ENCODE measurements at regions not wholly inside any gene's neighbourhood (a gene's known extent, or its start where the extent isn't known, plus 50 kb on each side); places are given as distances from the start of the nearest gene placed in this dataset.

- DNase-seq (ENCODE audit: low spot score): no peak
These were observed 187.7 kb downstream of the GPAT3 start for GRCh38 chr4:83723609-83724008.

DNA sequence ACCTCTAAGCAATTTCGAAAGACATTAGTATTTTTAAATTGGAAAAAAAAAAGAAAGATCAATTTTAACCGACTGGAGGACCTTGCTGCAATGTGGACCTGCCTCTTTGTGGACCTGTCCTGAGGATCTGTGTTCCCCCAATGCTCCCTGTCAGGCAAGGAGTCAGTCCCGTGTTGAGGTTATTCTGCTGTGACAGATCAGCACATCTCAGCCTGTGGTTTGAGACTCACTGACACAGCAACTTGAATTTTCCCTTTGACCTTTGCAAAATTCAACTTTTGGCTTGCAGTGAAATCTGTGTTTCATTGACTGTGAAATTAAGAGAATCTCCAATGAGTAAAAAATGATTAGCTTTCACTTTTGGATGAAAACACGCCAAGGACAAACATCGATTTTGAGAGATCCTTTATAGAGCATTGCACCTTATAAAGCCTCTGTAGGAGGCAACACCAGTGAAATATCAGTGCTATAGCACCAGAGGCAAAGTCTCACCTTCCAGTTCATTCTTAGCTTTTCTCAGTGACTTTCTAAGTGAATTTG is 186.9 kb downstream of the GPAT3 start:
- DNase-seq (ENCODE audit: low spot score): no peak

- DNase-seq (ENCODE audit: low spot score): no peak
These were observed 181.0 kb downstream of the GPAT3 start for GRCh38 chr4:83716874-83717273.

DNA sequence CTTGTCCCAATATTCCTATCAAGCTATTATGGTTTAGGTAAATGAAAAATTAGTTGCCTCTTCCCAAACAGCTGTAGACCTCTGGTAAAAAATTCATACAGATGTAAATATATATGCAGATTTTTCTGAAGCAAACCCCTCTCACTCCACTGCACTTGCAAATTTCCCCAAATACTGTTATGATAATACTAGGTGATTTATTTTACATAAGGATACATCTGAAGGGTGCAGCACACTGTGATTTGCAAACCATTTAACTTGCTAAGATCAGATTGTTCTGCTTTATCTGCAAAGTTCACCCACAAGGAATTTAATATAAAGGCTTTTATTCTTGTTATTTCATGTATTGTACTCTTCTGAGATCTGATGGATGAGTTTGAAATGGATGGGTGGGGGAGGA is 177.0 kb downstream of the GPAT3 start:
- no peak for DNase-seq (ENCODE audit: low spot score)

GRCh38 chr4:83709627-83710026 is 173.7 kb downstream of the GPAT3 start:
- no peak for DNase-seq (ENCODE audit: low spot score)

DNA sequence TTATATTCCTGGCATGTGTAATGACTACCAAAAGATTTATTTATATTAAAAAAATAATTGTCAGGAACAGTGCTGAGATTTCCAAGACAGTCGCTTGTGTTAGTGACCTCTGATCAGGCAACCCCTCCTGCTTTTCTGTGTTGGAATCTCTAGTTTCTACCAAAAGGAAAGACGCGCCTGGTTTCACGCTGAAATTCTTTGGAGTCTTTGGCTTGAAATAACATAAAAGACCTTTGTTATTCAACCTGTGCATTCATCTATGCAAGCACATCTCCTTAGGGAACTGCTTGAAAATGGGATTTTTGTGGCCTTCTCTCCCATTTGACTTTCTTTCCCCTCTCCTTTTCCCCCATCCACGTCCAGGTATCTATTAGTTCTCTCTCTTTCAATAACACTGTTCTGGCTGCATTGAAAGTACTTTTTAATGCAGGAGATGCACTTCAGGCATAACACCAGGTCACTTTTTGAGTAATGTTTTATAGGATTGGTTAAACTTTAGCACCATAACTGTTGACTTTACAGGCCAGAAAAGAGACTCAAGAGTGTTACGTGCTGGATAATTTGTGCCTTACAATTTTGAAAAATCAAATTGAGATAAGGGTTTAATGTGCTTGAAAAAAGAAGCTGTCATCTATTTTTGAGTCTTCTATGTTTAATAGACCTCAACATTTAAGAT is 172.7 kb downstream of the GPAT3 start:
- DNase-seq (ENCODE audit: low spot score): no peak

- no peak for DNase-seq (ENCODE audit: low spot score)
These were observed 168.9 kb downstream of the GPAT3 start for GRCh38 chr4:83704786-83705185.

GRCh38 chr4:83703752-83704151 is 167.8 kb downstream of the GPAT3 start:
- no peak for DNase-seq (ENCODE audit: low spot score)

DNA sequence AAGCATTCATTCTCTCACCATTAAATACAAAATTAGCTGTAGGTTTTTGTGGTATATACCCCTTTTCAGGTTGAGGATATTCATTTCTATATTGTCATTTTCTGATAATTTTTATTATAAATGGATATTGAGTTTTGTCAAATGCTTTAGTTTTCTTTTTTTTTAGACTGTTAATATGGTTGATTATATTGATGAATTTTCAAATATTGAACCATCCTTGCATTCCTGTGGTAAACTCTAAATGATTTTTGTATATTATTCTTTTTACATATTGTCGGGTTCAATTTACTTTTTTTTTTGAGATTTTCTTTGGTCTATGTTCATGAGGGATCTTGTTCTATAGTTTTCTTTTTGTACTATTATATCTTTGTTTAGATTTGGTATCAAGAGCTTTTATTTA is 165.1 kb downstream of the GPAT3 start:
- DNase-seq (ENCODE audit: low spot score): no peak

GRCh38 chr4:83699358-83699757 is 163.4 kb downstream of the GPAT3 start:
- no peak for DNase-seq (ENCODE audit: low spot score)

DNA sequence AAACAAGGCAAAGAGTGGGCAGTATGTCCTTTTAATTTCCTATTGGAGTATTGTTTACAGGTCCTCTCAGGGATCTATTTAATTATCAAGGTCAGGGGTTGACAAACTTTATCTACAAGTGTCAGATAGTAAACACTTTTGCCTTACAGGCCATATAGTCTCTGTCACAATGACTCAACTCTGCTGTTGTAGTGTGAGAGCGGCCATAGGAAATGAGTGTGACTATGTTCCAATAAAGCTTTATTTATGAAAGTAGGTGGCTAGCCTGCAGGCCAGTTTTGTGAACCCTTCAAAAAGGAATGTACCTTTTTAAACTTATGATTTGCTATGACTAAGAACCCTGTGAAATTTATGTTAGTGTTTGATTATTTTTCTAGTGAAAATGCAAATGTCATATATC is 156.1 kb downstream of the GPAT3 start:
- no peak for DNase-seq (ENCODE audit: low spot score)

GRCh38 chr4:83686166-83686565 is 150.3 kb downstream of the GPAT3 start:
- DNase-seq (ENCODE audit: low spot score): no peak

DNA sequence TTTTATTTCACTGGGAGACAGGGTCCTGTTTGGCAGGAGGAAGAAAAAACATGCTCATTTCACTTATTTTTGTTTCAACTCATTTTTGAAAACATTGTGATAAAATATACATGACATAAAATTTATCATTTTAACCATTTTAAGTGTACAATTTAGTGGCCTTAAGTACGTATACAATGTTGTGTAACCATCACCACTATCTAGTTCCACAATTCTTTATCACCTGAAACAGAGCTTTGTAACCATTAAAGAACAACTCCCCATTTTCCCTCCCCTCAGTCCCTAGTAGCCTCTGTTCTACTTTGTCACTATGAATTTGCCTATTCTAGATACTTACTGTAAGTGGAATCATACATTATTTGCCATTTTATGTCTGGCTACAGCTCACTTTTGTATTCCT is 143.8 kb downstream of the GPAT3 start:
- DNase-seq (ENCODE audit: low spot score): no peak

DNA sequence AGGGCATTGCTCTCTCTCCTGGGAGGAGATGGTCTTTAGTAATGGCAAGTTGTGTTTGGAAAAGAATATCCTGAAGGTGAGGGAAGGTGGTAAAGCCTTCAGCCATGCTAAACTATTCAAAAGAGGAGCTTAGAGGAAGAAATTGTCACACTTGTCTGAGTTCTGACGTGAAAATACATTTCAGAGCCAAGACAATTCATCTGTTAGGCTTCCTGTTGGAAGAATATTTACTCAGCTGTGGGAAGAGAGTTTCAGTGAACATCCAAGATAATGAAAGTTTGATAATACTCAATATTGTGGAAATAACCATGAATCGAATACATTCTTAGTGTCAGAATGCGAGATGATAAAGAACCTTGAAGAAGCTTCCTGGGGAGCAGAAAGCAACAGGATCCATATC is 143.3 kb downstream of the GPAT3 start:
- no peak for DNase-seq (ENCODE audit: low spot score)

DNA sequence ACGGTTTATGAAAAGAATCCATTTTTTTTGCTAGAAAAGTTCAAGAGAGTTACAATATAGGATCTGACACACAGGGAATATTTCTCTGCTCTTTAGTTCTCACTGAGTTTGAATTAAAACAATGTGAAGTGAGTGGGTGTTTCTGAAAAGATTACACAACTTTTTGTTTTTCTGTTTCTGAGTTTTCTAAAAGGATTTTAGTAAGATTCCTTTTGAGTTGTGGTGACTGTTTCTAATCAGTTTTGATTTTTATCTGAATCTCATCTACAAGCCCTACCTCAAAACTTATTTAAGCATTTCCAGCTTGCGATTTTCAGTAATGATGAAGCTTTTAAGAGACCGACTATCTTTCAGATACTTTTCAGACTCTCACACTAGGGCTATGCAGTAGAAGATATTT is 141.7 kb downstream of the GPAT3 start:
- no peak for DNase-seq (ENCODE audit: low spot score)

DNA sequence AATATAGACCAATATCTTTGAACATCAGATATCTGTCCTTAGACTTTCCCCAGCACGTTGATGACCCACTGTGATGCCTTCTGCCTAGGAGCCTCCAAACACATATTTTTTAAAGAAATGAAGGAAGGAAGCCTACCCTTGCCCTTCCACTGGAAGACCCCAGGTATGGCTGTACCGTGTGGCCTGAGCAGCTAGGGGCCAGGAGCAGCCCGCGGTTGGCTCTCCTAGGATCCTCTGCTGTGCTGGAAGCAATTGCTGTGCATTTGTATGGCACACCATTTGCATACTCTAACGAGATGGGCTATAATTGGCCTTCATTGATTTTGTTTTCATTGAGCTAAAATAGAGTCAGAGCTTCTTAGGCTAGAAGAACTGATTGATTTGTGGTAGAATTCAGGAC is 128.8 kb downstream of the GPAT3 start:
- no peak for DNase-seq (ENCODE audit: low spot score)

- DNase-seq (ENCODE audit: low spot score): no peak
These were observed 128.2 kb downstream of the GPAT3 start for GRCh38 chr4:83664071-83664470.

DNA sequence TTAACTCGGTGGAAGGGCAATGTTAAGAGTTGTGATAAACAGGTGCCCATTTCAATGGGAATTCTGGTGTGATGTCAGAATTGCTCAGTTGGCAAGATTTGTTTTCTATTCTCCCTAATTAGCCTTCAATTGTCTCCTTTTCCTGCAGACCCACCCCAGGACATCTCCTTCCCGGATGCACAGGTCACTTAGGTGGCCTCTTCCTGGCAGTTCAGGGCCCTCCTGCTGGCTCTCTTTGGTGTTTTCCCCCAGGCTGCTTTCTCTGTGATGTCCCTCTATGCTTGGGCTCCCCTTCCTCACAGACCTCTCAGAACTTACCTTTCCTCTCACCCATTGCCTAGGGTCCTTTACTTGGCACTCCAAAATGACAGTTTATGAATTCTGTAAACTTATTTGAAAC is 126.3 kb downstream of the GPAT3 start:
- DNase-seq (ENCODE audit: low spot score): no peak

GRCh38 chr4:83661359-83661758 is 125.5 kb downstream of the GPAT3 start:
- no peak for DNase-seq (ENCODE audit: low spot score)

GRCh38 chr4:83660578-83660977 is 124.7 kb downstream of the GPAT3 start:
- no peak for DNase-seq (ENCODE audit: low spot score)

- no peak for DNase-seq (ENCODE audit: low spot score)
These were observed 122.9 kb downstream of the GPAT3 start for GRCh38 chr4:83658806-83659205.

- DNase-seq (ENCODE audit: low spot score): no peak
These were observed 121.4 kb downstream of the GPAT3 start for GRCh38 chr4:83657336-83657735.
